NB4 (cell line): ENCODE measurements at regions not wholly inside any gene's neighbourhood (a gene's known extent, or its start where the extent isn't known, plus 50 kb on each side); places are given as distances from the start of the nearest gene placed in this dataset.

ENCODE experiments used
- MYC ChIP-seq: IDR thresholded peaks from 2 replicates; pipeline ENCODE4 v1.6.1; 2011; ENCODE audit warnings: low read depth, low read length
- POLR2A ChIP-seq: IDR thresholded peaks from 2 replicates; pipeline ENCODE4 v1.6.1; 2011; ENCODE audit warnings: mild to moderate bottlenecking; ENCODE audit not compliant: insufficient read length; ENCODE audit errors: extremely low read depth

DNA sequence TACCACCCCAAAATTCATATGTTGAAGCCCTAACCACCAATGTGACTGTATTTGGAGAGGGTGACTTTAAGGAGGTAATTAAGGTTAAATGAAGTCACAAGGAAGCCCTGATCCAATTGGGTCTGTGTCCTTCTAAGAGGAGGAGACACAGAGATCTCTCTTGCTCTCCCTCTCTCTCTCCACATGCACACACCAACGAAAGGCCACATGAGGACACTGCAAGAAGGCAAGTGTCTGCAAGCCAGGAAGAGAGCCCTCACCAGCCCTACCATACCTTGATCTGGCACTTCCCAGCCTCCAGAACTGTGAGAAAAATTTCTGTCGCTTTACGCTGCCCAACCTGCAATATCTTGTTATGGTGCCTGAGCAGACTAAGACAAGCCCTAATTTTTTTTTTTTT is 56.0 kb upstream of the NEBL start:
- TF ChIP-seq POLR2A (no peak), MYC (no peak)
